SK-N-SH (cell line): ENCODE measurements at regions not wholly inside any gene's neighbourhood (a gene's known extent, or its start where the extent isn't known, plus 50 kb on each side); places are given as distances from the start of the nearest gene placed in this dataset.

ENCODE experiments used
- CTCF ChIP-seq: fragments of 200-600 bp; sonication (generic); IDR thresholded peaks from 2 replicates; pipeline ENCODE4 v1.6.1; 2017; ENCODE audit warnings: antibody characterized with exemption, mild to moderate bottlenecking, moderate library complexity
- FOXJ3 ChIP-seq: sonication (generic); formaldehyde crosslinking; IDR thresholded peaks from 2 replicates; pipeline ENCODE4 v1.5.1; 2020; ENCODE audit warnings: mild to moderate bottlenecking, missing genetic modification reagents
- GABPA ChIP-seq: IDR thresholded peaks from 2 replicates; pipeline ENCODE4 v1.4.0; 2012; ENCODE audit warnings: low read depth, mild to moderate bottlenecking
- POLR2AphosphoS5 ChIP-seq: IDR thresholded peaks from 2 replicates; pipeline ENCODE4 v1.6.1; 2012; ENCODE audit warnings: low read depth, low read length
- RCOR1 ChIP-seq: fragments of 150-350 bp; IDR thresholded peaks from 2 replicates; pipeline ENCODE4 v1.6.1; 2017; ENCODE audit warnings: antibody characterized with exemption, low read length

GRCh38 chr5:18378066-18378465 is 743.8 kb downstream of the TAF11L14 start:
- TF ChIP-seq CTCF (no peak), POLR2AphosphoS5 (no peak), RCOR1 (no peak), FOXJ3 (CRISPR knock-in tag) (no peak), GABPA (no peak)
